Gastrocnemius medialis (tissue), 4 donors: ENCODE measurements at regions not wholly inside any gene's neighbourhood (a gene's known extent, or its start where the extent isn't known, plus 50 kb on each side); places are given as distances from the start of the nearest gene placed in this dataset.

Source experiments
- ATAC-seq, 2 donors: fragments of 150-250 bp; one replicate each; pipeline ENCODE4 v1.9.1; 2016
- DNase-seq, 2 donors: peaks; one replicate each; pipeline ENCODE4 v3.0.0-alpha.2; 2019
- H3K27ac ChIP-seq, 4 donors: fragments of 200-600 bp; sonication (generic); 1 replicate in 1 of 4; 2 replicates in 3 of 4; pipeline ENCODE4 v1.5.1; 2016 to 2018; ENCODE audit warnings: mild to moderate bottlenecking in 2 of 4, moderate library complexity in 1 of 4
- H3K27me3 ChIP-seq, 3 donors: fragments of 200-600 bp; sonication (generic) in 2 of 3; 1 replicate in 1 of 3; 2 replicates in 2 of 3; pipeline versions ENCODE4 v1.5.1 to v1.6.0; 2016 to 2019; ENCODE audit warnings: mild to moderate bottlenecking in 1 of 3, moderate library complexity in 1 of 3
- H3K36me3 ChIP-seq, 2 donors: fragments of 200-600 bp; sonication (generic) in 1 of 2; one replicate each; pipeline ENCODE4 v1.5.1; 2017 to 2018
- H3K4me1 ChIP-seq, 2 donors: fragments of 200-600 bp; sonication (generic) in 1 of 2; one replicate each; pipeline ENCODE4 v1.5.1; 2016 to 2017; ENCODE audit warnings: mild to moderate bottlenecking in 2 of 2
- H3K4me3 ChIP-seq, 4 donors: fragments of 200-600 bp; sonication (generic) in 3 of 4; 1 replicate in 1 of 4; 2 replicates in 3 of 4; pipeline ENCODE4 v1.5.1; 2016 to 2019; ENCODE audit warnings: mild to moderate bottlenecking in 2 of 4
- H3K9me3 ChIP-seq, 3 donors: fragments of 200-600 bp; sonication (generic) in 2 of 3; 1 replicate in 1 of 3; 2 replicates in 2 of 3; pipeline ENCODE4 v1.5.1; 2016 to 2019
- CTCF ChIP-seq, 5 experiments: fragments of 450-650 bp in 3 of 5; fragments of 200-600 bp in 2 of 5; sonication (generic) in 2 of 5; IDR thresholded peaks in 4 of 5; conservative IDR thresholded peaks in 1 of 5; 1 replicate in 4 of 5; 2 replicates in 1 of 5; pipeline ENCODE4 v1.5.1; 2016 to 2019; ENCODE audit warnings: antibody characterized with exemption in 5 of 5, mild to moderate bottlenecking in 3 of 5, moderate library complexity in 3 of 5
- POLR2A ChIP-seq, 2 donors: fragments of 450-650 bp; IDR thresholded peaks; one replicate each; pipeline ENCODE4 v1.6.1; 2017; ENCODE audit warnings: antibody characterized with exemption in 2 of 2, mild to moderate bottlenecking in 2 of 2, moderate library complexity in 2 of 2
- in situ Hi-C, 4 donors: fragments of 200-750 bp; cut with MboI; loops; one replicate each; pipeline versions ENCODE4 v1.15.0 to v1.8.0; 2017; ENCODE audit warnings: low sequenced_read_pairs in 4 of 4
- intact Hi-C: fragments of 100-400 bp; cut with DNase I; formaldehyde crosslinking; loops from one replicate; pipeline ENCODE4 v1.15.1; 2023; ENCODE audit warnings: low total_unique reads

- intact Hi-C loops (no loop called here), in situ Hi-C loops (no loop called here)
- DNase-seq (no peak), ATAC-seq (no peak)
- no peaks in the 10 kb centered on the region for H3K36me3 ChIP-seq
- H3K27me3 ChIP-seq, result no peaks in the 10 kb centered on the region
- H3K27ac ChIP-seq, result no peak overlapping the region
- TF ChIP-seq CTCF (IDR thresholded peaks at IDR 0.05 in 4 of 5, conservative IDR thresholded peaks at IDR 0.05 in 1 of 5) (no peak), POLR2A (IDR thresholded peaks at IDR 0.05) (no peak)
- no peaks in the 10 kb centered on the region for H3K4me1 ChIP-seq
- no peaks in the 10 kb centered on the region for H3K9me3 ChIP-seq
- no peak overlapping the region for H3K4me3 ChIP-seq
Observed at GRCh38 chr6:72535124-72535523, 86.7 kb upstream of the KCNQ5 start.

GRCh38 chr6:72547020-72547419 lies 74.8 kb upstream of the KCNQ5 start:
- intact Hi-C loops, result no loop called here
- ATAC-seq (no peak), DNase-seq (no peak)
- H3K4me1 ChIP-seq, result no peaks in the 10 kb centered on the region
- no peak overlapping the region for H3K4me3 ChIP-seq
- no peak overlapping the region for H3K27ac ChIP-seq
- TF ChIP-seq CTCF (IDR thresholded peaks at IDR 0.05 in 4 of 5, conservative IDR thresholded peaks at IDR 0.05 in 1 of 5) (no peak), POLR2A (IDR thresholded peaks at IDR 0.05) (no peak)
- H3K36me3 ChIP-seq, result no peaks in the 10 kb centered on the region
- no peaks in the 10 kb centered on the region for H3K9me3 ChIP-seq
- in situ Hi-C loops, result no loop called here
- no peaks in the 10 kb centered on the region for H3K27me3 ChIP-seq

- intact Hi-C loops (no loop called here), in situ Hi-C loops (no loop called here)
- H3K36me3 ChIP-seq, result no peaks in the 10 kb centered on the region
- H3K9me3 ChIP-seq, result no peaks in the 10 kb centered on the region
- ATAC-seq (no peak), DNase-seq (no peak)
- H3K4me1 ChIP-seq, result peaks cover 0 to 4% of the 10 kb centered on the region in 2 donors
- no peak overlapping the region for H3K27ac ChIP-seq
- H3K4me3 ChIP-seq, result no peak overlapping the region
- no peaks in the 10 kb centered on the region for H3K27me3 ChIP-seq
- TF ChIP-seq CTCF (IDR thresholded peaks at IDR 0.05 in 4 of 5, conservative IDR thresholded peaks at IDR 0.05 in 1 of 5), result no peak
- TF ChIP-seq POLR2A (IDR thresholded peaks at IDR 0.05), result no peak
Observed at GRCh38 chr6:72551470-72551869, 70.4 kb upstream of the KCNQ5 start.

- in situ Hi-C loops (no loop called here), intact Hi-C loops (no loop called here)
- TF ChIP-seq CTCF (IDR thresholded peaks at IDR 0.05 in 4 of 5, conservative IDR thresholded peaks at IDR 0.05 in 1 of 5) (no peak), POLR2A (IDR thresholded peaks at IDR 0.05) (no peak)
- ATAC-seq, result peak; percentile 39 to 50
- Histone ChIP-seq H3K4me3 (no peak overlapping the region), H3K9me3 (no peaks in the 10 kb centered on the region), H3K27ac (no peak overlapping the region), H3K36me3 (no peaks in the 10 kb centered on the region), H3K4me1 (peaks cover 0 to 4% of the 10 kb centered on the region in 2 donors), H3K27me3 (no peaks in the 10 kb centered on the region)
- no peak for DNase-seq
Observed at GRCh38 chr6:72552938-72553337, 68.9 kb upstream of the KCNQ5 start.
